Astrocyte of the spinal cord (primary cell): ENCODE measurements at regions not wholly inside any gene's neighbourhood (a gene's known extent, or its start where the extent isn't known, plus 50 kb on each side); places are given as distances from the start of the nearest gene placed in this dataset.

ENCODE experiments used
- DNase-seq: peaks from one replicate; pipeline ENCODE4 v3.0.0; 2011; ENCODE audit warnings: low read depth, low spot score
- H3K4me3 ChIP-seq: 2 replicates; pipeline ENCODE4 v1.5.1; 2011; ENCODE audit warnings: low read depth, mild to moderate bottlenecking, low read length, moderate library complexity
- CTCF ChIP-seq: IDR thresholded peaks from 2 replicates; pipeline ENCODE4 v1.5.1; 2012; ENCODE audit warnings: low read depth, mild to moderate bottlenecking, low read length, inconsistent platforms
- in situ Hi-C: cut with HindIII; loops from 2 replicates; pipeline ENCODE4 v1.10.0; 2017; ENCODE audit warnings: low sequenced_read_pairs

- in situ Hi-C loops: no loop called here
- no peak for TF ChIP-seq CTCF
Observed at GRCh38 chr15:36389107-36389506, 190.3 kb upstream of the CDIN1 start.

GRCh38 chr15:36390491-36390890, 188.9 kb upstream of the CDIN1 start:
- no peak overlapping the region for H3K4me3 ChIP-seq
- no peak for TF ChIP-seq CTCF
- no peak for DNase-seq
- in situ Hi-C loops: no loop called here

More at GRCh38 chr15:36389107-36389506, 190.3 kb upstream of the CDIN1 start:
- no peak for DNase-seq
- no peak overlapping the region for H3K4me3 ChIP-seq

- no peak overlapping the region for H3K4me3 ChIP-seq
- in situ Hi-C loops: no loop called here
- TF ChIP-seq CTCF: no peak
- no peak for DNase-seq
Observed at GRCh38 chr15:36392676-36393266, 186.7 kb upstream of the CDIN1 start.

GRCh38 chr15:36398212-36398611, 181.2 kb upstream of the CDIN1 start:
- in situ Hi-C loops: no loop called here
- TF ChIP-seq CTCF: no peak
- DNase-seq: no peak
- no peak overlapping the region for H3K4me3 ChIP-seq

GRCh38 chr15:36399276-36399675, 180.2 kb upstream of the CDIN1 start:
- in situ Hi-C loops: no loop called here
- no peak overlapping the region for H3K4me3 ChIP-seq
- TF ChIP-seq CTCF: no peak
- DNase-seq: no peak

- DNase-seq: no peak
- TF ChIP-seq CTCF: no peak
- in situ Hi-C loops: no loop called here
- H3K4me3 ChIP-seq: no peak overlapping the region
Observed at GRCh38 chr15:36400936-36401585, 178.4 kb upstream of the CDIN1 start.

GRCh38 chr15:36401586-36401966, 177.8 kb upstream of the CDIN1 start:
- H3K4me3 ChIP-seq: no peak overlapping the region
- in situ Hi-C loops: no loop called here
- DNase-seq: no peak
- no peak for TF ChIP-seq CTCF
